ENCODE measurements at regions not wholly inside any gene's neighbourhood (a gene's known extent, or its start where the extent isn't known, plus 50 kb on each side); places are given as distances from the start of the nearest gene placed in this dataset.

DNA sequence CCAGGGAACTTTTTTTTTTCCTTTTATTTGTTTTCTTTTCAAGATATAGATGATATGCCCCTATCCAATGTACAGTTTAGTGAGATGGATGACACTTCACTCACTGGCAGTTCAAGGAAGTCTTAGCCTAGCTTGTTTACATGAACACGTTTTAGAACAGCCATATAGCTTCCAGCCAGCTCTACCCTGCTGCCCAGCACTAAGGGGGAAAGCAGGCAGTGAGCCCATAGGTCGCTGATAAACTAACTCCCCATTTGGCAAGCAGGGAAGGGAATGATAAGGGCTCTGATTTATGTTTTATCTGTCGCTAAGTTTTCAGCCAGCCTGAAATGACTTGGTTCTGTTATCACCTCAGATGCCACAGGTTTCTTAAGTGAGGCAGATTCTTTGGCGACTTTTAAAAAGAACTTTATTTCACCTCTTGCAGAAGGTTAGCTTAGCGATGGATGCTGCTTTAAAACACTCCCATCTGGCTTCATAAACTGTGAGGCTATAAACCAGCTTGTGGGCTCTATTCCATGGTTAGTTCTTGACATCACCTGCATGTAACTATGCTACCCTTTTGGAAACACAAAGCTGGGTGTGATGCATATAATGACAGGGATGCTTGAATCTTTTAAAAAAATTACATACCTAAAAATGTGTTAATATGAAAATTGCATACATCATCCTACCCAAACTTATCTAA lies 348.4 kb downstream of the FBXO8 start:
- H3K4me3 ChIP-seq (IDR thresholded peaks at IDR 0.05; ENCODE audit: insufficient read depth, low read depth, low read length), result no peak overlapping the region
- H3K4me2 ChIP-seq, result no peak overlapping the region
- no peaks in the 10 kb centered on the region for H3K4me1 ChIP-seq (ENCODE audit: low read depth, poor library complexity, severe bottlenecking)
- H3K27ac ChIP-seq, result no peak overlapping the region
- H3K79me2 ChIP-seq (ENCODE audit: insufficient read depth, low read depth), result no peaks in the 10 kb centered on the region
- H3K27me3 ChIP-seq (ENCODE audit: insufficient read depth, low read depth), result no peaks in the 10 kb centered on the region
- H3K9ac ChIP-seq, result no peak overlapping the region
- TF ChIP-seq, protein P1, sequence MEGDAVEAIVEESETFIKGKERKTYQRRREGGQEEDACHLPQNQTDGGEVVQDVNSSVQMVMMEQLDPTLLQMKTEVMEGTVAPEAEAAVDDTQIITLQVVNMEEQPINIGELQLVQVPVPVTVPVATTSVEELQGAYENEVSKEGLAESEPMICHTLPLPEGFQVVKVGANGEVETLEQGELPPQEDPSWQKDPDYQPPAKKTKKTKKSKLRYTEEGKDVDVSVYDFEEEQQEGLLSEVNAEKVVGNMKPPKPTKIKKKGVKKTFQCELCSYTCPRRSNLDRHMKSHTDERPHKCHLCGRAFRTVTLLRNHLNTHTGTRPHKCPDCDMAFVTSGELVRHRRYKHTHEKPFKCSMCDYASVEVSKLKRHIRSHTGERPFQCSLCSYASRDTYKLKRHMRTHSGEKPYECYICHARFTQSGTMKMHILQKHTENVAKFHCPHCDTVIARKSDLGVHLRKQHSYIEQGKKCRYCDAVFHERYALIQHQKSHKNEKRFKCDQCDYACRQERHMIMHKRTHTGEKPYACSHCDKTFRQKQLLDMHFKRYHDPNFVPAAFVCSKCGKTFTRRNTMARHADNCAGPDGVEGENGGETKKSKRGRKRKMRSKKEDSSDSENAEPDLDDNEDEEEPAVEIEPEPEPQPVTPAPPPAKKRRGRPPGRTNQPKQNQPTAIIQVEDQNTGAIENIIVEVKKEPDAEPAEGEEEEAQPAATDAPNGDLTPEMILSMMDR (conservative IDR thresholded peaks at IDR 0.05; ENCODE audit: low read depth, low read length), result no peak
- no peaks in the 10 kb centered on the region for H3K36me3 ChIP-seq (ENCODE audit: insufficient read depth)
- H2AFZ ChIP-seq (ENCODE audit: low read depth), result no peak overlapping the region
- H4K20me1 ChIP-seq (ENCODE audit: insufficient read depth), result no peaks in the 10 kb centered on the region

DNA sequence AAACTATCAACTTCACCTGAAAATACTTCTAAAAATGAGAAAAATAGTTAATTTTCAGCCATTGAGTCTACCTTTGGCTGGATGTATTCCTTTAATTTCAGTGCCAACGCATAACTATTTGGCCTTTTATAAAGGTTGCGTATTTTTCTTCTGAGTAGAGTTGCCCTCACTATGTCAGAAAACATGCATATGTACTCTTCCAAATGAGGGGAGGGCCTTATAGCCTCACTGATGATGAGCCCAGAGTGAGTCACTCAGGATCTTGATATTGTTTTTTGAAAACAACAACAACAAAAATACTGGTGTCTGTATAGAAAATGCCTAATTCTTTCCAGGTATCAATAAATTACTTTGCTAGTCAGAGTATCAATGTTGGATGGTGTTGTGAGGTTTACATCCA lies 349.3 kb downstream of the FBXO8 start:
- H3K27me3 ChIP-seq (ENCODE audit: insufficient read depth, low read depth), result no peaks in the 10 kb centered on the region

DNA sequence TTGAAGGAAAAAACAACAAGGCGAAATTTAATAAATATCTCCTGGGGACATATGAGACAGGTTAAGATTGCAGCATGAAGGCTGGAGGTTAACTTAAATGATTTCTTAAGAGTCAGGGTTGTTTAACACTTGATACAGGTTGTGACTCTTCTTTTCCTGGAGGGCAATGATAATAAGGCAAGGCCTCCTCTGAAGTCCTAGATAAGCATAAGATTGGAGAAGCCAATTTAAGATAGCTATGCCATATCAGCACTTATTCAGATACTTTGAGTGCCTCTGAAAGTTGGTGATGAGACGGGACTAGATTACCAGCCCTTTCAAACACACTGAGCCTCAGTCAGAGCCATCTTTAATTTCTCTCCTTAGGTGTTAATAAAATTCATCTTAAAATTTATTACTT lies 350.8 kb downstream of the FBXO8 start:
- Histone ChIP-seq H3K79me2 (ENCODE audit: insufficient read depth, low read depth) (no peaks in the 10 kb centered on the region), H3K9ac (no peak overlapping the region), H3K4me2 (no peak overlapping the region), H3K4me1 (ENCODE audit: low read depth, poor library complexity, severe bottlenecking) (no peaks in the 10 kb centered on the region), H4K20me1 (ENCODE audit: insufficient read depth) (no peaks in the 10 kb centered on the region), H3K36me3 (ENCODE audit: insufficient read depth) (no peaks in the 10 kb centered on the region), H3K27ac (no peak overlapping the region), H3K4me3 (IDR thresholded peaks at IDR 0.05; ENCODE audit: insufficient read depth, low read depth, low read length) (no peak overlapping the region), H3K27me3 (ENCODE audit: insufficient read depth, low read depth) (no peaks in the 10 kb centered on the region), H2AFZ (ENCODE audit: low read depth) (no peak overlapping the region)
- TF ChIP-seq, protein P1 (conservative IDR thresholded peaks at IDR 0.05; ENCODE audit: low read depth, low read length), result no peak

More for the DNA sequence above, 349.3 kb downstream of the FBXO8 start:
- H3K4me2 ChIP-seq, result no peak overlapping the region
- no peaks in the 10 kb centered on the region for H3K4me1 ChIP-seq (ENCODE audit: low read depth, poor library complexity, severe bottlenecking)
- no peaks in the 10 kb centered on the region for H3K36me3 ChIP-seq (ENCODE audit: insufficient read depth)
- H3K4me3 ChIP-seq (IDR thresholded peaks at IDR 0.05; ENCODE audit: insufficient read depth, low read depth, low read length), result no peak overlapping the region
- H2AFZ ChIP-seq (ENCODE audit: low read depth), result no peak overlapping the region
- TF ChIP-seq, protein P1 (conservative IDR thresholded peaks at IDR 0.05; ENCODE audit: low read depth, low read length), result no peak
- no peak overlapping the region for H3K9ac ChIP-seq
- H3K27ac ChIP-seq, result no peak overlapping the region
- no peaks in the 10 kb centered on the region for H3K79me2 ChIP-seq (ENCODE audit: insufficient read depth, low read depth)
- H4K20me1 ChIP-seq (ENCODE audit: insufficient read depth), result no peaks in the 10 kb centered on the region

DNA sequence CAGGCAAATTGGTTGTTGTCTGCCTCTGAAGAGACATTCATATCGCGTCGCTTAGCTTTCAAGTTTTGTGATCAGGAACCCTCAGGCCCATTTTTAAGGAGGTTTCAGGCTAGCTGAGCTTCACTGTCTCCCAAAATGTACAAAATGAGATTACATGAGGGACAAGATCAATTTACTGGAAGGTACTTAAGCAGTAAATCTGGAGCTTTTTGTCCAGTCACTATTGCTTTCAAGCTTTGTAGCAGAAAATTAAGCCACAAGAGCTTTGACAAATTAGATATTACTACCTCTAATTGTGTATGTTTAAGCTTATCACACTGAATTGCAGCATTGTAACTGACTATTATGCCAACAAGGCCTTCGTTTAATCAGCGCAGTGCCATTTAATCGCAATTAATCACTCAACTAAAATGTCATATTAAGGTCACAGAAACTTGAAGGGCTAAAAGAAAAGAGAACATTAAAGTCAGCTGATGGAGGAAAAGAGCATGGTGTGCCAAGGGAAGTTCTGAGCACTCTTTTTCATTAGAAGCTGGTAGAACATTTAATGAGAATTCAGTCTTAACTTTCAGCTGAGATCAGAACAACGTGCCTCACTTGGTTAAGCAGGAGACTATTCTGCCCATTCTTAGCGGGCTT lies 353.0 kb downstream of the FBXO8 start:
- H3K4me1 ChIP-seq (ENCODE audit: low read depth, poor library complexity, severe bottlenecking), result no peaks in the 10 kb centered on the region

More for the DNA sequence above, 353.0 kb downstream of the FBXO8 start:
- H3K79me2 ChIP-seq (ENCODE audit: insufficient read depth, low read depth), result no peaks in the 10 kb centered on the region
- TF ChIP-seq, protein P1 (conservative IDR thresholded peaks at IDR 0.05; ENCODE audit: low read depth, low read length), result no peak
- no peak overlapping the region for H3K27ac ChIP-seq
- no peak overlapping the region for H3K4me3 ChIP-seq (IDR thresholded peaks at IDR 0.05; ENCODE audit: insufficient read depth, low read depth, low read length)
- H2AFZ ChIP-seq (ENCODE audit: low read depth), result no peak overlapping the region
- H3K9ac ChIP-seq, result no peak overlapping the region
- no peaks in the 10 kb centered on the region for H3K36me3 ChIP-seq (ENCODE audit: insufficient read depth)
- H3K4me2 ChIP-seq, result no peak overlapping the region
- H3K27me3 ChIP-seq (ENCODE audit: insufficient read depth, low read depth), result no peaks in the 10 kb centered on the region
- no peaks in the 10 kb centered on the region for H4K20me1 ChIP-seq (ENCODE audit: insufficient read depth)
